GM21360 (cell line): ENCODE measurements at regions not wholly inside any gene's neighbourhood (a gene's known extent, or its start where the extent isn't known, plus 50 kb on each side); places are given as distances from the start of the nearest gene placed in this dataset.
"Not testable (repeated sequence)": the region's sequence is repeated elsewhere in the genome, so short reads cannot be mapped to it uniquely, and the experiment has no call there.

ENCODE experiments used
- ATAC-seq: cut with Tn5 transposase; IDR thresholded peaks from one replicate; pipeline ENCODE4 v1.9.1; 2021; ENCODE audit warnings: mild to moderate bottlenecking, moderate library complexity; ENCODE audit not compliant: unreplicated experiment

GRCh38 chr7:66413379-66414114, 208.4 kb downstream of the TPST1 start:
- peak; percentile 65 for ATAC-seq

- no peak for ATAC-seq
These were observed 210.6 kb downstream of the TPST1 start for GRCh38 chr7:66415659-66416265.

- no peak for ATAC-seq
These were observed 210.1 kb upstream of the KCTD7 start for GRCh38 chr7:66418537-66418936.

- ATAC-seq: no peak
These were observed 209.5 kb upstream of the KCTD7 start for GRCh38 chr7:66419210-66419609.

- no peak for ATAC-seq
These were observed 206.7 kb upstream of the KCTD7 start for GRCh38 chr7:66421830-66422475.

GRCh38 chr7:66423729-66424128, 205.0 kb upstream of the KCTD7 start:
- ATAC-seq: no peak

GRCh38 chr7:66426332-66426731, 202.3 kb upstream of the KCTD7 start:
- no peak for ATAC-seq

- no peak for ATAC-seq
These were observed 201.7 kb upstream of the KCTD7 start for GRCh38 chr7:66426996-66427395.

GRCh38 chr7:66427956-66428355, 200.7 kb upstream of the KCTD7 start:
- ATAC-seq: no peak

GRCh38 chr7:66429498-66430163, 199.1 kb upstream of the KCTD7 start:
- no peak for ATAC-seq

GRCh38 chr7:66430164-66430545, 198.5 kb upstream of the KCTD7 start:
- no peak for ATAC-seq

- ATAC-seq: not testable (repeated sequence)
These were observed 189.8 kb upstream of the KCTD7 start for GRCh38 chr7:66438703-66439405.

GRCh38 chr7:66442385-66442784, 186.3 kb upstream of the KCTD7 start:
- ATAC-seq: no peak

GRCh38 chr7:66443946-66444345, 184.7 kb upstream of the KCTD7 start:
- ATAC-seq: no peak

- not testable (repeated sequence) for ATAC-seq
These were observed 181.7 kb upstream of the KCTD7 start for GRCh38 chr7:66447007-66447406.

- ATAC-seq: not testable (repeated sequence)
These were observed 177.9 kb upstream of the KCTD7 start for GRCh38 chr7:66450814-66451213.

- peak; percentile 70 for ATAC-seq
These were observed 177.0 kb upstream of the KCTD7 start for GRCh38 chr7:66451713-66452112.

- no peak for ATAC-seq
These were observed 176.5 kb upstream of the KCTD7 start for GRCh38 chr7:66452165-66452564.

GRCh38 chr7:66453340-66453739, 175.3 kb upstream of the KCTD7 start:
- ATAC-seq: no peak

- ATAC-seq: no peak
These were observed 174.0 kb upstream of the KCTD7 start for GRCh38 chr7:66454600-66455225.

GRCh38 chr7:66455432-66455831, 173.2 kb upstream of the KCTD7 start:
- ATAC-seq: not testable (repeated sequence)
